Heart left ventricle (tissue), 13 donors: ENCODE measurements at regions not wholly inside any gene's neighbourhood (a gene's known extent, or its start where the extent isn't known, plus 50 kb on each side); places are given as distances from the start of the nearest gene placed in this dataset.

Experiments used
- CTCF ChIP-seq, 12 donors: fragments of 200-600 bp; sonication (generic) in 4 of 12; IDR thresholded peaks; one replicate each; pipeline versions ENCODE4 v1.5.0 to v1.8.0; 2018 to 2022; ENCODE audit warnings: antibody characterized with exemption in 12 of 12, mild to moderate bottlenecking in 5 of 12
- POLR2A ChIP-seq, 2 donors: fragments of 450-650 bp; IDR thresholded peaks; one replicate each; pipeline ENCODE4 v1.6.1; 2017; ENCODE audit warnings: antibody characterized with exemption in 2 of 2, mild to moderate bottlenecking in 2 of 2, moderate library complexity in 2 of 2
- donor health status: ischemic (EF 13 %, LVEDD 7.1; RV severe dilation, severe dysfunction).
- donor health status: DM: no; HTN: yes; CAD: no.
- donor health status: DM: no; HTN: no; CAD: no.
- donor health status: ischemic (EF 25% LVEDD 6.9; RV normal size, moderate dysfunction).
- donor health status: ischemic (EF 25% LVEDD 5.7; RV mildly dilated, moderate dysfunction).
- donor health status: ischemic (EF 35%, LVEDD 5.7; RV mildly dilated, moderate dysfunction).
- donor health status: nonischemic (EF 11% LVEDD 7.7; RV severe dilation, severe dysfunction).
- donor health status: DM: yes; HTN: yes; CAD: no.
- donor health status: PGD.
- donor health status: ischemic (EF 29% LVEDD 5.4; RV normal size, mild dysfunction).
- donor health status: nonischemic (EF 23%, LVEDD 6.1; RV moderate dilation, normal function).

GRCh38 chr7:9961161-9961922, 1012.3 kb upstream of the PHF14 start:
- TF ChIP-seq CTCF (IDR thresholded peaks at IDR 0.05) (no peak), POLR2A (IDR thresholded peaks at IDR 0.05) (no peak)
